Calu3 (cell line): ENCODE measurements at regions not wholly inside any gene's neighbourhood (a gene's known extent, or its start where the extent isn't known, plus 50 kb on each side); places are given as distances from the start of the nearest gene placed in this dataset.

Source experiments
- BruUV-seq: library from RNA; stranded (reverse); fragments of 400-500 nt; replicated peaks from 2 replicates; lab custom pipeline; 2021; lab: Mats Ljungman, UMichigan
- CTCF ChIA-PET: fragments of 300-600 bp; sonication (Branson Sonifier 250); formaldehyde crosslinking; loops from one replicate; lab custom pipeline; 2022; ENCODE audit warnings: antibody characterized with exemption; lab: Charles Lee
- DNase-seq: peaks from one replicate; pipeline ENCODE4 v3.0.0; 2022
- H3K27ac Mint-ChIP-seq: one replicate; pipeline ENCODE4 v1.8.0; 2022; ENCODE audit warnings: mixed read lengths; ENCODE audit not compliant: unreplicated experiment
- H3K27me3 Mint-ChIP-seq: one replicate; pipeline ENCODE4 v1.8.0; 2022; ENCODE audit warnings: mixed read lengths; ENCODE audit not compliant: unreplicated experiment
- H3K36me3 Mint-ChIP-seq: one replicate; pipeline ENCODE4 v1.8.0; 2022; ENCODE audit warnings: mild to moderate bottlenecking, moderate library complexity, mixed read lengths; ENCODE audit not compliant: insufficient read depth, unreplicated experiment
- H3K4me1 Mint-ChIP-seq: one replicate; pipeline ENCODE4 v1.8.0; 2022; ENCODE audit warnings: mild to moderate bottlenecking, low read depth, mixed read lengths; ENCODE audit not compliant: unreplicated experiment
- H3K4me3 Mint-ChIP-seq: one replicate; pipeline ENCODE4 v1.8.0; 2022; ENCODE audit warnings: mild to moderate bottlenecking, low read depth, moderate library complexity, mixed read lengths; ENCODE audit not compliant: unreplicated experiment
- H3K9me3 Mint-ChIP-seq: one replicate; pipeline ENCODE4 v1.8.0; 2022; ENCODE audit warnings: low read depth, mixed read lengths; ENCODE audit not compliant: unreplicated experiment
- CTCF ChIP-seq: fragments of 200-600 bp; IDR thresholded peaks from one replicate; pipeline ENCODE4 v1.8.0; 2022; ENCODE audit warnings: antibody characterized with exemption; ENCODE audit not compliant: unreplicated experiment
- intact Hi-C: fragments of 100-400 bp; cut with micrococcal nuclease; formaldehyde crosslinking; loops from one replicate; pipeline ENCODE4 v1.10.0; 2022; ENCODE audit not compliant: unreplicated experiment

GRCh38 chr13:71979616-71980015, 112.6 kb upstream of the DACH1 start:
- Mint-ChIP-seq H3K4me3 (no peak overlapping the region), H3K9me3 (no peaks in the 10 kb centered on the region), H3K27me3 (no peaks in the 10 kb centered on the region), H3K4me1 (no peaks in the 10 kb centered on the region), H3K27ac (no peak overlapping the region), H3K36me3 (no peaks in the 10 kb centered on the region)
- intact Hi-C loops = loop anchor here (5.0 to 10.0 kb wide), 2 partner anchors 657 to 675 kb away; no protein-coding TSS in a partner anchor
- BruUV-seq = no TSS peak
- CTCF ChIA-PET = no interaction called here
- no peak for TF ChIP-seq CTCF
- DNase-seq = no peak

GRCh38 chr13:71977028-71977427, 110.0 kb upstream of the DACH1 start:
- H3K4me1 Mint-ChIP-seq = no peaks in the 10 kb centered on the region
- no TSS peak for BruUV-seq
- no peak overlapping the region for H3K27ac Mint-ChIP-seq
- no peak overlapping the region for H3K4me3 Mint-ChIP-seq
- DNase-seq = no peak
- no peaks in the 10 kb centered on the region for H3K36me3 Mint-ChIP-seq
- no peaks in the 10 kb centered on the region for H3K9me3 Mint-ChIP-seq
- CTCF ChIA-PET = no interaction called here
- no peak for TF ChIP-seq CTCF
- H3K27me3 Mint-ChIP-seq = no peaks in the 10 kb centered on the region
- intact Hi-C loops = loop anchor here (5.0 to 10.0 kb wide), 2 partner anchors 655 to 672 kb away; no protein-coding TSS in a partner anchor

- CTCF ChIA-PET = no interaction called here
- Mint-ChIP-seq H3K27ac (no peak overlapping the region), H3K27me3 (no peaks in the 10 kb centered on the region), H3K4me1 (no peaks in the 10 kb centered on the region), H3K9me3 (no peaks in the 10 kb centered on the region), H3K36me3 (no peaks in the 10 kb centered on the region), H3K4me3 (no peak overlapping the region)
- no peak for TF ChIP-seq CTCF
- no peak for DNase-seq
- no TSS peak for BruUV-seq
- intact Hi-C loops = no loop called here
These were observed 101.0 kb upstream of the DACH1 start for GRCh38 chr13:71967990-71968389.

- no peak for DNase-seq
- no peaks in the 10 kb centered on the region for H3K4me1 Mint-ChIP-seq
- BruUV-seq = no TSS peak
- no peaks in the 10 kb centered on the region for H3K36me3 Mint-ChIP-seq
- intact Hi-C loops = no loop called here
- no peak overlapping the region for H3K27ac Mint-ChIP-seq
- no peak overlapping the region for H3K4me3 Mint-ChIP-seq
- TF ChIP-seq CTCF = no peak
- H3K9me3 Mint-ChIP-seq = no peaks in the 10 kb centered on the region
- H3K27me3 Mint-ChIP-seq = no peaks in the 10 kb centered on the region
- CTCF ChIA-PET = no interaction called here
These were observed 97.6 kb upstream of the DACH1 start for GRCh38 chr13:71964491-71965100.
